ENCODE measurements at regions not wholly inside any gene's neighbourhood (a gene's known extent, or its start where the extent isn't known, plus 50 kb on each side); places are given as distances from the start of the nearest gene placed in this dataset.

GRCh38 chr14:101362529-101363260 lies 198.6 kb upstream of the DIO3 start:
- Histone ChIP-seq H3K9ac (ENCODE audit: low read depth, low read length) (no peak overlapping the region), H3K4me2 (ENCODE audit: insufficient read depth, low read length) (no peak overlapping the region), H3K36me3 (ENCODE audit: insufficient read depth, low read length) (no peaks in the 10 kb centered on the region), H4K20me1 (ENCODE audit: insufficient read depth, low read length) (no peaks in the 10 kb centered on the region), H3K4me1 (ENCODE audit: insufficient read depth, low read length) (no peaks in the 10 kb centered on the region), H3K79me2 (ENCODE audit: insufficient read depth, low read length) (no peaks in the 10 kb centered on the region), H3K9me3 (ENCODE audit: insufficient read depth, low read length, severe bottlenecking) (no peaks in the 10 kb centered on the region), H3K27ac (ENCODE audit: low read length) (no peak overlapping the region), H3K4me3 (ENCODE audit: low read depth in 1 of 2, low read length in 2 of 2) (no peak overlapping the region), H3K27me3 (ENCODE audit: insufficient read depth, low read length, poor library complexity) (peaks cover 6% of the 10 kb centered on the region), H2AFZ (ENCODE audit: low read depth, low read length) (no peak overlapping the region)
- DNase-seq (no peak), ATAC-seq (ENCODE audit: insufficient read depth, low read depth) (no peak)
- TF ChIP-seq EZH2 (IDR thresholded peaks at IDR 0.05; ENCODE audit: borderline replicate concordance, low read depth, low read length, severe bottlenecking) (no peak), CTCF (IDR thresholded peaks at IDR 0.05; ENCODE audit: borderline replicate concordance, extremely low read depth, low read length, poor library complexity, severe bottlenecking) (no peak)

DNA sequence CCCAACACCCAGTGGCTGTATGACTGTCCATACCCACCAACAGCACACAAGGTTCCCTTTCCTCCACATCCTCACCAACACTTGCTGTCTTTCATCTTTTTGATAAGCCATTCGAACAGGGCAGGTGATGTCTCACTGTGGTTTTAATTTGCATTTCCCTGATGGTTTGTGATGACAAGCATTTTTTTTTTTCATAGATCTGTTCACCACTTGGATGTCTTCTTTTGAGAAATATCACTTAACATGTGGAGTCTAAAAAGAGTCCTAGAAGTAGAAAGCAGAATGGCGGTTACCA lies 198.1 kb upstream of the DIO3 start:
- no peak for TF ChIP-seq CTCF (IDR thresholded peaks at IDR 0.05; ENCODE audit: borderline replicate concordance, extremely low read depth, low read length, poor library complexity, severe bottlenecking)
- no peak for TF ChIP-seq EZH2 (IDR thresholded peaks at IDR 0.05; ENCODE audit: borderline replicate concordance, low read depth, low read length, severe bottlenecking)
- Histone ChIP-seq H3K27me3 (ENCODE audit: insufficient read depth, low read length, poor library complexity) (peaks cover 6% of the 10 kb centered on the region), H3K36me3 (ENCODE audit: insufficient read depth, low read length) (no peaks in the 10 kb centered on the region)

DNA sequence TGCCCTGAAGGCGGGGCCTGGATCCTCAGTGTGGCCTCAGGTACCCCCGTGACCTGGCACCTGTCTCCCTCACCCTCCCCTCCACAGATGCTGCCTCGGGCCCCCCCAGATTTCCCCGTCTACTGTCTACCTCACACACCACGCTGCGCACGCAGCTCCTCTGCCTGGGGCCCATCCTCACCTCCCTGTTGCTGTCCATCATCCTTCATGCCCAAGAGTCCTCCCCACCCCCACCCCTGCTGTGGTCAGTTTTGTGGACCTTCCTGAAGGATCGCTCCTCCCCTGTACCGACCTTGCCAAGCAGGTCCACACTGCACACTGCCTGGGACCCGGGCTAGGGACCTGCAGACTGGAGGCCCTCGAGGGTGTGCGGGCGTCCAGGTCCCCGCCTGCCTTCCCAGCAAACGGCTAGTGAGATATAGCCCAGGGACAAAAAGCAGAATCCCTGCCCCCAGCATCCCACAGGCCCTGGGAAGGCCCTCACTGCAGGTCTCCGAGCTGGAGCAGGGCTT lies 197.4 kb upstream of the DIO3 start:
- no peak for ATAC-seq (ENCODE audit: insufficient read depth, low read depth)
- H3K9me3 ChIP-seq (ENCODE audit: insufficient read depth, low read length, severe bottlenecking), result no peaks in the 10 kb centered on the region
- no peak overlapping the region for H2AFZ ChIP-seq (ENCODE audit: low read depth, low read length)
- H3K4me3 ChIP-seq (ENCODE audit: low read depth in 1 of 2, low read length in 2 of 2), result no peak overlapping the region
- no peak overlapping the region for H3K4me2 ChIP-seq (ENCODE audit: insufficient read depth, low read length)
- no peak for TF ChIP-seq CTCF (IDR thresholded peaks at IDR 0.05; ENCODE audit: borderline replicate concordance, extremely low read depth, low read length, poor library complexity, severe bottlenecking)
- no peak for TF ChIP-seq EZH2 (IDR thresholded peaks at IDR 0.05; ENCODE audit: borderline replicate concordance, low read depth, low read length, severe bottlenecking)
- H3K27ac ChIP-seq (ENCODE audit: low read length), result no peak overlapping the region
- peaks cover 6% of the 10 kb centered on the region for H3K27me3 ChIP-seq (ENCODE audit: insufficient read depth, low read length, poor library complexity)
- H3K9ac ChIP-seq (ENCODE audit: low read depth, low read length), result no peak overlapping the region
- H3K36me3 ChIP-seq (ENCODE audit: insufficient read depth, low read length), result no peaks in the 10 kb centered on the region
- no peak for DNase-seq
- H3K4me1 ChIP-seq (ENCODE audit: insufficient read depth, low read length), result no peaks in the 10 kb centered on the region
- no peaks in the 10 kb centered on the region for H3K79me2 ChIP-seq (ENCODE audit: insufficient read depth, low read length)
- H4K20me1 ChIP-seq (ENCODE audit: insufficient read depth, low read length), result no peaks in the 10 kb centered on the region

More for the DNA sequence above, 198.1 kb upstream of the DIO3 start:
- Histone ChIP-seq H3K79me2 (ENCODE audit: insufficient read depth, low read length) (no peaks in the 10 kb centered on the region), H3K4me1 (ENCODE audit: insufficient read depth, low read length) (no peaks in the 10 kb centered on the region), H3K9ac (ENCODE audit: low read depth, low read length) (no peak overlapping the region), H3K27ac (ENCODE audit: low read length) (no peak overlapping the region), H3K9me3 (ENCODE audit: insufficient read depth, low read length, severe bottlenecking) (no peaks in the 10 kb centered on the region), H4K20me1 (ENCODE audit: insufficient read depth, low read length) (no peaks in the 10 kb centered on the region), H2AFZ (ENCODE audit: low read depth, low read length) (no peak overlapping the region), H3K4me3 (ENCODE audit: low read depth in 1 of 2, low read length in 2 of 2) (no peak overlapping the region), H3K4me2 (ENCODE audit: insufficient read depth, low read length) (no peak overlapping the region)
- DNase-seq (no peak), ATAC-seq (ENCODE audit: insufficient read depth, low read depth) (no peak)
